Skeletal muscle satellite cell (primary cell): ENCODE measurements at regions not wholly inside any gene's neighbourhood (a gene's known extent, or its start where the extent isn't known, plus 50 kb on each side); places are given as distances from the start of the nearest gene placed in this dataset.
"Not testable (repeated sequence)": the region's sequence is repeated elsewhere in the genome, so short reads cannot be mapped to it uniquely, and the experiment has no call there.

Experiments
- H3K27me3 ChIP-seq: 2 replicates; pipeline ENCODE4 v1.7.0; 2013; ENCODE audit warnings: low read length; ENCODE audit not compliant: control insufficient read depth, insufficient read depth
- H3K36me3 ChIP-seq: 2 replicates; pipeline ENCODE4 v1.7.0; 2013; ENCODE audit warnings: mild to moderate bottlenecking, control low read depth, low read length; ENCODE audit not compliant: insufficient read depth
- H3K4me1 ChIP-seq: 2 replicates; pipeline ENCODE4 v1.7.0; 2013; ENCODE audit warnings: low read length; ENCODE audit not compliant: control insufficient read depth, insufficient read depth
- H3K4me2 ChIP-seq: 2 replicates; pipeline ENCODE4 v1.7.0; 2013; ENCODE audit warnings: mild to moderate bottlenecking, low read length
- H3K4me3 ChIP-seq: 2 replicates; pipeline ENCODE4 v1.7.0; 2013; ENCODE audit warnings: low read length
- H3K9ac ChIP-seq: 2 replicates; pipeline ENCODE4 v1.7.0; 2013; ENCODE audit warnings: mild to moderate bottlenecking, low read depth, low read length, moderate library complexity
- H3K9me3 ChIP-seq: replicated peaks from 2 replicates; pipeline ENCODE4 v1.7.0; 2013; ENCODE audit warnings: mild to moderate bottlenecking, control low read depth, low read length

- H3K4me3 ChIP-seq, result no peak overlapping the region
- H3K27me3 ChIP-seq, result no peaks in the 10 kb centered on the region
- no peak overlapping the region for H3K9ac ChIP-seq
- no peak overlapping the region for H3K4me2 ChIP-seq
- no peaks in the 10 kb centered on the region for H3K4me1 ChIP-seq
- no peaks in the 10 kb centered on the region for H3K36me3 ChIP-seq
- no peaks in the 10 kb centered on the region for H3K9me3 ChIP-seq
These were observed 1259.0 kb upstream of the GOT2 start for GRCh38 chr16:59993101-59993500.

- Histone ChIP-seq H3K4me2 (no peak overlapping the region), H3K27me3 (no peaks in the 10 kb centered on the region), H3K36me3 (no peaks in the 10 kb centered on the region), H3K9ac (no peak overlapping the region), H3K4me1 (no peaks in the 10 kb centered on the region), H3K9me3 (no peaks in the 10 kb centered on the region), H3K4me3 (no peak overlapping the region)
These were observed 1257.1 kb upstream of the GOT2 start for GRCh38 chr16:59991171-59991570.

DNA sequence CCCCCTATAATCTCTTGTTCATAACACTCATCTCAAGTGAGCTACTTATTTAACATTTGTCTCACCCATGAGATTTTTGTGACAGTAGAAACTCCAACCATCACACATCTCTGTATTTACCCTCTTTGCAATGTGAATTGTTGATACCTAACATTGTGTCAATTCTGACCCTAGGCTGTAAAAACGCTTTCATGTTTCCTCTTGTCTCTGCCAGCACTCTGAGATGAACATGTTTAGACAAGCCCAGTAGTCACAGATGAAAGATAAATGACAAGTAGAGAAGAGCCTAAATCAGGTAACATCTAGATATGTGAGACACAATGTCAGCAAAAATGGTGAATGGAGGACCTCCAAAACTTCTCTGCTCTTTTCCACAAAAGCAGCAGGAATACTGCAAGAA is 1254.5 kb upstream of the GOT2 start:
- H3K9me3 ChIP-seq, result no peaks in the 10 kb centered on the region
- H3K4me2 ChIP-seq, result no peak overlapping the region
- H3K27me3 ChIP-seq, result no peaks in the 10 kb centered on the region
- H3K9ac ChIP-seq, result no peak overlapping the region
- no peaks in the 10 kb centered on the region for H3K36me3 ChIP-seq
- no peak overlapping the region for H3K4me3 ChIP-seq
- no peaks in the 10 kb centered on the region for H3K4me1 ChIP-seq

- Histone ChIP-seq H3K4me1 (no peaks in the 10 kb centered on the region), H3K27me3 (no peaks in the 10 kb centered on the region), H3K9me3 (no peaks in the 10 kb centered on the region), H3K36me3 (no peaks in the 10 kb centered on the region), H3K9ac (no peak overlapping the region), H3K4me3 (no peak overlapping the region), H3K4me2 (no peak overlapping the region)
These were observed 1241.8 kb upstream of the GOT2 start for GRCh38 chr16:59975953-59976352.

GRCh38 chr16:59973966-59974365 is 1239.8 kb upstream of the GOT2 start:
- H3K27me3 ChIP-seq, result no peaks in the 10 kb centered on the region
- H3K9me3 ChIP-seq, result no peaks in the 10 kb centered on the region
- no peak overlapping the region for H3K4me3 ChIP-seq
- H3K36me3 ChIP-seq, result no peaks in the 10 kb centered on the region
- H3K4me1 ChIP-seq, result no peaks in the 10 kb centered on the region
- H3K9ac ChIP-seq, result no peak overlapping the region
- H3K4me2 ChIP-seq, result no peak overlapping the region

DNA sequence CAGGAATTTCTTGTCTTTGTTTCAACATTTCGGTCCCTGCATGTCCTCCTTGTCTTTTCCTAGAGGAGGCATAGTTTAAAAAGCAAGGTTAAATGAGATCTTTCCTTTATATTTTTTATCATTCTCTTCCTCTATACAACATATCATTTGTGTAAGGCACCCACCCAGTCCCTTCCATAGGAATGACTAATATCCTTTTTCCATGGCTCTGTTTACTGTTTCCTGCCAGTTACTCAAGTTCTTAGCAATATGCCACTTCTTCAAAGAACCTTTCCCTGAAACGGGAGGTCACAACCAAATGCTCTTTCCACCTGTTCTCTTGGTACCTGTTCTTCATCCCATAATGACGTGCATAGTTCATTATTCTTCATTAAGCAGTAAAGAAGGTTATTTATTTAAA is 1237.1 kb upstream of the GOT2 start:
- Histone ChIP-seq H3K4me3 (no peak overlapping the region), H3K27me3 (no peaks in the 10 kb centered on the region), H3K9ac (no peak overlapping the region), H3K9me3 (no peaks in the 10 kb centered on the region), H3K4me2 (no peak overlapping the region), H3K4me1 (no peaks in the 10 kb centered on the region), H3K36me3 (no peaks in the 10 kb centered on the region)

DNA sequence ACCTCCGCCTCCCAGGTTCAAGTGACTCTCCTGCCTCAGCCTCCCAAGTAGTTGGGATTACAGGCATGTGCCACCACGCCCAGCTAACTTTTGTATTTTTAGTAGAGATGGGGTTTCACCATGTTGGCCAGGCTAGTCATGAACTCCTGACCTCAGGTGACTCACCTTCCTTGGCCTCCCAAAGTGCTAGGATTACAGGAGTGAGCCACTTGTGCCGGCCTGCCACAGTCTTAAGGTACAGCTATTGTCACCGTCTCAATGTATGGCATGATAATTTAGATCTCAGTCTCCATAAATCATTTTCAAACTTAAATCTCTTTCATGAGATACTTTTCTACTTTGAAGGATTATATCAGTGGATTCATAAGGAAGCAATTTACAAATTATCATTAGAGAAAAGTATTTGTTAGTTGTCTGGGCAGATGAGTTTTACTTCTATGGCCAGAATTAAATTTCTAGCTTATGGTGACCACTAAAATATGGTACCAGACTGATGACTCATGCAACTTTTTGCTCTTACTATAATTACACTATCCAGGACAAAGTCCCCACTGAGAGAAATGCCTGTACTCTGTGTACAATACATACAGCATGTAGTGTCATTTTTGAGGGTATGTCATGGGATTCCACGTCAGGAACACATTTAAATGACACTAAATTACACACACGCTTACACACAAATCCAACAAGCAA is 1230.3 kb upstream of the GOT2 start:
- Histone ChIP-seq H3K4me1 (no peaks in the 10 kb centered on the region), H3K36me3 (no peaks in the 10 kb centered on the region), H3K27me3 (no peaks in the 10 kb centered on the region), H3K4me3 (no peak overlapping the region), H3K9me3 (no peaks in the 10 kb centered on the region), H3K9ac (no peak overlapping the region), H3K4me2 (no peak overlapping the region)

GRCh38 chr16:59959311-59959710 is 1225.2 kb upstream of the GOT2 start:
- H3K4me1 ChIP-seq, result no peaks in the 10 kb centered on the region
- no peak overlapping the region for H3K4me3 ChIP-seq
- no peaks in the 10 kb centered on the region for H3K9me3 ChIP-seq
- H3K4me2 ChIP-seq, result no peak overlapping the region
- H3K36me3 ChIP-seq, result no peaks in the 10 kb centered on the region
- H3K27me3 ChIP-seq, result no peaks in the 10 kb centered on the region
- H3K9ac ChIP-seq, result no peak overlapping the region

GRCh38 chr16:59950431-59950830 is 1216.3 kb upstream of the GOT2 start:
- H3K4me3 ChIP-seq, result no peak overlapping the region
- no peaks in the 10 kb centered on the region for H3K9me3 ChIP-seq
- no peaks in the 10 kb centered on the region for H3K27me3 ChIP-seq
- no peak overlapping the region for H3K9ac ChIP-seq
- no peaks in the 10 kb centered on the region for H3K4me1 ChIP-seq
- H3K4me2 ChIP-seq, result no peak overlapping the region
- no peaks in the 10 kb centered on the region for H3K36me3 ChIP-seq

DNA sequence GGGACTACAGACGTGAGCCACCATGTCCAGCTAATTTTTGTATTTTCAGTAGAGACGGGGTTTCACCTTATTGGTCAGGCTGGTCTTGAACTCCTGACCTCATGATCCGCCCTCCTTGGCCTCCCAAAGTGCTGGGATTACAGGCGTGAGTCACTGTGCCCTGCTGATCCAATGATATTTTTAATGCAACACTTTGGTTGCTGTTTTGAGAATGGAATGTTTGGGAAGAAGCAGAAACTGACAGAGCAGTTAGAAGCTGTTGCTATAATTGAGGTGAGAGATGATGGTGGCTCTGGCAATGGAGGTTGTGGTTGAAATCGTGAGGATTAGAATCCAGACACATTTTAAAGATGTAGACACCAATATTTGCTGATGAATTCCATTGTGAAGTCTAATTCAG is 1209.9 kb upstream of the GOT2 start:
- H3K36me3 ChIP-seq, H3K4me2 ChIP-seq, H3K9me3 ChIP-seq, H3K4me3 ChIP-seq, H3K4me1 ChIP-seq, H3K9ac ChIP-seq, H3K27me3 ChIP-seq: not testable (repeated sequence)

DNA sequence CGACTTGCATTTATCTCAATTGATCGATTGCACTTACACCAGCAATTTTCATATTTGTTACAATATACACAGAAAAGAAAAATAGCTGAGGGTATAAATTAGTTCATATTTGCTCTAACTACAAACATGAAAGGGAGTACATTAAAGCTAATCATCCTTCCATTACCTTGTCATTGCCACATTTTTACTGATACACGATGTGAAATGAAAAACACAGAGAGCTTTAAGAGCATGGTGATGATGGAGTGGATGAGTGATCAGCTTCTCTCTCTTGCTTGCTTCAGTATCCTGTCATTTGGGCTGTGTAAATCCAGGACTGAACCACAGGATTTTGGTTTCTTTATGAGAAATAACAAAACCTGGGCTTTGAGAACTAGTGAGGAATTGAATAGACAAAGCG is 1207.5 kb upstream of the GOT2 start:
- Histone ChIP-seq H3K4me2 (no peak overlapping the region), H3K36me3 (no peaks in the 10 kb centered on the region), H3K9ac (no peak overlapping the region), H3K9me3 (no peaks in the 10 kb centered on the region), H3K27me3 (no peaks in the 10 kb centered on the region), H3K4me3 (no peak overlapping the region), H3K4me1 (no peaks in the 10 kb centered on the region)

GRCh38 chr16:59920054-59920453 is 1185.9 kb upstream of the GOT2 start:
- no peak overlapping the region for H3K9ac ChIP-seq
- H3K27me3 ChIP-seq, result no peaks in the 10 kb centered on the region
- no peak overlapping the region for H3K4me2 ChIP-seq
- no peaks in the 10 kb centered on the region for H3K9me3 ChIP-seq
- H3K4me3 ChIP-seq, result no peak overlapping the region
- H3K36me3 ChIP-seq, result no peaks in the 10 kb centered on the region
- H3K4me1 ChIP-seq, result no peaks in the 10 kb centered on the region
